ENCODE measurements at regions not wholly inside any gene's neighbourhood (a gene's known extent, or its start where the extent isn't known, plus 50 kb on each side); places are given as distances from the start of the nearest gene placed in this dataset.

- in situ Hi-C loops (cut with MboI; ENCODE audit: low sequenced_read_pairs in 4 of 4) = no loop called here
- no peak for ATAC-seq
Observed at GRCh38 chr2:107383691-107384090, 443.0 kb upstream of the RGPD4 start.

GRCh38 chr2:107384422-107384821 is 442.3 kb upstream of the RGPD4 start:
- Histone ChIP-seq H3K27me3 (no peaks in the 10 kb centered on the region), H3K9me3 (no peaks in the 10 kb centered on the region), H3K4me1 (no peaks in the 10 kb centered on the region), H3K36me3 (no peaks in the 10 kb centered on the region), H3K27ac (no peak overlapping the region), H3K4me3 (no peak overlapping the region)
- in situ Hi-C loops (cut with MboI; ENCODE audit: low sequenced_read_pairs in 4 of 4) = no loop called here
- TF ChIP-seq POLR2A (IDR thresholded peaks at IDR 0.05) = no peak
- TF ChIP-seq CTCF (IDR thresholded peaks at IDR 0.05 in 4 of 5, conservative IDR thresholded peaks at IDR 0.05 in 1 of 5) = no peak
- intact Hi-C loops (cut with DNase I; ENCODE audit: low total_unique reads) = no loop called here
- no peak for ATAC-seq
- DNase-seq = no peak

More at GRCh38 chr2:107383691-107384090, 443.0 kb upstream of the RGPD4 start:
- H3K4me3 ChIP-seq = no peak overlapping the region
- no peaks in the 10 kb centered on the region for H3K36me3 ChIP-seq
- H3K27ac ChIP-seq = no peak overlapping the region
- no peaks in the 10 kb centered on the region for H3K4me1 ChIP-seq
- no peaks in the 10 kb centered on the region for H3K9me3 ChIP-seq
- intact Hi-C loops (cut with DNase I; ENCODE audit: low total_unique reads) = no loop called here
- H3K27me3 ChIP-seq = no peaks in the 10 kb centered on the region
- no peak for DNase-seq
- TF ChIP-seq POLR2A (IDR thresholded peaks at IDR 0.05) (no peak), CTCF (IDR thresholded peaks at IDR 0.05 in 4 of 5, conservative IDR thresholded peaks at IDR 0.05 in 1 of 5) (no peak)

GRCh38 chr2:107385921-107386320 is 440.8 kb upstream of the RGPD4 start:
- DNase-seq = no peak
- TF ChIP-seq POLR2A (IDR thresholded peaks at IDR 0.05) = no peak
- no peak for TF ChIP-seq CTCF (IDR thresholded peaks at IDR 0.05 in 4 of 5, conservative IDR thresholded peaks at IDR 0.05 in 1 of 5)
- Histone ChIP-seq H3K9me3 (no peaks in the 10 kb centered on the region), H3K4me3 (no peak overlapping the region), H3K27me3 (no peaks in the 10 kb centered on the region), H3K4me1 (no peaks in the 10 kb centered on the region), H3K27ac (no peak overlapping the region), H3K36me3 (no peaks in the 10 kb centered on the region)
- ATAC-seq = no peak
- intact Hi-C loops (cut with DNase I; ENCODE audit: low total_unique reads) (no loop called here), in situ Hi-C loops (cut with MboI; ENCODE audit: low sequenced_read_pairs in 4 of 4) (no loop called here)

GRCh38 chr2:107392241-107392704 is 434.4 kb upstream of the RGPD4 start:
- DNase-seq (no peak), ATAC-seq (no peak)
- TF ChIP-seq CTCF (IDR thresholded peaks at IDR 0.05 in 4 of 5, conservative IDR thresholded peaks at IDR 0.05 in 1 of 5) (no peak), POLR2A (IDR thresholded peaks at IDR 0.05) (no peak)
- no peaks in the 10 kb centered on the region for H3K4me1 ChIP-seq
- intact Hi-C loops (cut with DNase I; ENCODE audit: low total_unique reads) (no loop called here), in situ Hi-C loops (cut with MboI; ENCODE audit: low sequenced_read_pairs in 4 of 4) (no loop called here)
- no peak overlapping the region for H3K4me3 ChIP-seq
- no peaks in the 10 kb centered on the region for H3K36me3 ChIP-seq
- no peak overlapping the region for H3K27ac ChIP-seq
- H3K9me3 ChIP-seq = no peaks in the 10 kb centered on the region
- no peaks in the 10 kb centered on the region for H3K27me3 ChIP-seq

- H3K4me1 ChIP-seq = no peaks in the 10 kb centered on the region
- DNase-seq (no peak), ATAC-seq (no peak)
- H3K9me3 ChIP-seq = no peaks in the 10 kb centered on the region
- TF ChIP-seq POLR2A (IDR thresholded peaks at IDR 0.05) = no peak
- no peak for TF ChIP-seq CTCF (IDR thresholded peaks at IDR 0.05 in 4 of 5, conservative IDR thresholded peaks at IDR 0.05 in 1 of 5)
- no peaks in the 10 kb centered on the region for H3K36me3 ChIP-seq
- H3K27ac ChIP-seq = no peak overlapping the region
- intact Hi-C loops (cut with DNase I; ENCODE audit: low total_unique reads) (no loop called here), in situ Hi-C loops (cut with MboI; ENCODE audit: low sequenced_read_pairs in 4 of 4) (no loop called here)
- H3K4me3 ChIP-seq = no peak overlapping the region
- no peaks in the 10 kb centered on the region for H3K27me3 ChIP-seq
Observed at GRCh38 chr2:107393516-107393915, 433.2 kb upstream of the RGPD4 start.

Data from gastrocnemius medialis (tissue), 4 donors.